Activated B cell treated with CpG ODN at 0.5 μM for 24 hours (primary cell): ENCODE measurements at regions not wholly inside any gene's neighbourhood (a gene's known extent, or its start where the extent isn't known, plus 50 kb on each side); places are given as distances from the start of the nearest gene placed in this dataset.

Experiments used
- ATAC-seq: fragments of 200-7000 bp; cut with Tn5 transposase; one replicate; pipeline ENCODE4 v1.10.0; 2021; ENCODE audit warnings: low read depth, mild to moderate bottlenecking, moderate library complexity
- CTCF ChIA-PET: fragments of 350-600 bp; sonication (Branson Sonifier 250); formaldehyde crosslinking; loops from one replicate; lab custom pipeline; 2021; ENCODE audit warnings: antibody characterized with exemption; lab: Charles Lee
- POLR2A ChIA-PET: fragments of 350-600 bp; sonication (Branson Sonifier 250); formaldehyde crosslinking; loops from one replicate; lab custom pipeline; 2021; ENCODE audit warnings: antibody characterized with exemption; lab: Charles Lee
- DNase-seq: peaks from one replicate; pipeline ENCODE4 v3.0.0; 2022
- H3K27ac Mint-ChIP-seq: one replicate; pipeline ENCODE4 v1.8.0; 2020; ENCODE audit warnings: mixed read lengths
- H3K27me3 Mint-ChIP-seq: one replicate; pipeline ENCODE4 v1.8.0; 2021; ENCODE audit warnings: mixed read lengths
- H3K36me3 Mint-ChIP-seq: one replicate; pipeline ENCODE4 v1.8.0; 2021; ENCODE audit warnings: low read depth, mixed read lengths
- H3K4me1 Mint-ChIP-seq: one replicate; pipeline ENCODE4 v1.8.0; 2021; ENCODE audit warnings: mixed read lengths
- H3K4me3 Mint-ChIP-seq: one replicate; pipeline ENCODE4 v1.8.0; 2020; ENCODE audit warnings: mild to moderate bottlenecking, mixed read lengths
- H3K9me3 Mint-ChIP-seq: one replicate; pipeline ENCODE4 v1.8.0; 2020; ENCODE audit warnings: mixed read lengths
- intact Hi-C: fragments of 100-400 bp; cut with micrococcal nuclease; formaldehyde crosslinking; loops from one replicate; pipeline ENCODE4 v1.15.1; 2024
- TF ChIP-seq, protein P1 (sequence below): fragments of 200-600 bp; IDR thresholded peaks from one replicate; pipeline ENCODE4 v1.8.0; 2022; ENCODE audit warnings: antibody characterized with exemption, mild to moderate bottlenecking

DNA sequence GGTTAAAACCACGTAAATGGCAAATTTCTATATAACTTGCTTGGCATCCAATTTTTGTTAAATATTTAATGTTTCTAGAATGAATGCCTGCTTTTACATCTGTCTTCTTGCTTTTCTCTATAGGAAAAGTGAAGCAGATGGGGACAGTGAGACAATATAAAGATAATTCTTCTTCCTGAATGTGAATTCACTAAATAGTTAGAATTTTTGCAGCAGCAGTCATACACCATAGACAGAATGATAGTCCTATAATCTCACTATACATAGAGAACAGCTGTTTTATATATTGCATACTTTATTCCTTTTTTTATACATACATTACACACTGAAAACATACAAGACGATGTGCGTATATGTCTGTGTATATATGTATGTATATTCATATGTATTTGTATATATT is 1127.3 kb downstream of the PCDH9 start:
- ATAC-seq (no peak), DNase-seq (no peak)
- CTCF ChIA-PET = no interaction called here
- Mint-ChIP-seq H3K27ac (no peak overlapping the region), H3K4me1 (no peaks in the 10 kb centered on the region), H3K27me3 (no peaks in the 10 kb centered on the region), H3K4me3 (no peak overlapping the region), H3K9me3 (no peaks in the 10 kb centered on the region), H3K36me3 (no peaks in the 10 kb centered on the region)
- TF ChIP-seq, protein P1, sequence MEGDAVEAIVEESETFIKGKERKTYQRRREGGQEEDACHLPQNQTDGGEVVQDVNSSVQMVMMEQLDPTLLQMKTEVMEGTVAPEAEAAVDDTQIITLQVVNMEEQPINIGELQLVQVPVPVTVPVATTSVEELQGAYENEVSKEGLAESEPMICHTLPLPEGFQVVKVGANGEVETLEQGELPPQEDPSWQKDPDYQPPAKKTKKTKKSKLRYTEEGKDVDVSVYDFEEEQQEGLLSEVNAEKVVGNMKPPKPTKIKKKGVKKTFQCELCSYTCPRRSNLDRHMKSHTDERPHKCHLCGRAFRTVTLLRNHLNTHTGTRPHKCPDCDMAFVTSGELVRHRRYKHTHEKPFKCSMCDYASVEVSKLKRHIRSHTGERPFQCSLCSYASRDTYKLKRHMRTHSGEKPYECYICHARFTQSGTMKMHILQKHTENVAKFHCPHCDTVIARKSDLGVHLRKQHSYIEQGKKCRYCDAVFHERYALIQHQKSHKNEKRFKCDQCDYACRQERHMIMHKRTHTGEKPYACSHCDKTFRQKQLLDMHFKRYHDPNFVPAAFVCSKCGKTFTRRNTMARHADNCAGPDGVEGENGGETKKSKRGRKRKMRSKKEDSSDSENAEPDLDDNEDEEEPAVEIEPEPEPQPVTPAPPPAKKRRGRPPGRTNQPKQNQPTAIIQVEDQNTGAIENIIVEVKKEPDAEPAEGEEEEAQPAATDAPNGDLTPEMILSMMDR = no peak
- POLR2A ChIA-PET = no interaction called here
- intact Hi-C loops = no loop called here

DNA sequence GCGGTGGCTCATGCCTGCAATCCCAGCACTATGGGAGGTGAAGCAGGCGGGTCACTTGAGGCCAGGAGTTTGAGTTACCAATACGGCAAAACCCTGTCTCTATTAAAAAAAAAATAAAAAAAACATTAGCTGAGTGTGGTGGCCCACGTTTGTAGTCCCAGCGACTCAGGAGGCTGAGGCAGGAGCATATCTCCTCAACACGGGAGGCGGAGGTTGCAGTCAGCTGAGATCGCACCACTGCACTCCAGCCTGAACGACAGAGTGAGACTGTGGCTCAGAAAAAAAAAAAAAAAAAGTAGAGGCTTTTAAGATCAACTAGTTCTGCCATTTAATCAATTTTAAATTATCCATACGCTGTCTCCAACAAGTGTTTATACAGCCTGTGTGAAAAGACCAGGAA is 1130.3 kb downstream of the PCDH9 start:
- POLR2A ChIA-PET = no interaction called here
- no peak for ATAC-seq
- no peaks in the 10 kb centered on the region for H3K27me3 Mint-ChIP-seq
- no peaks in the 10 kb centered on the region for H3K4me1 Mint-ChIP-seq
- TF ChIP-seq, protein P1 = no peak
- no peaks in the 10 kb centered on the region for H3K36me3 Mint-ChIP-seq
- H3K4me3 Mint-ChIP-seq = no peak overlapping the region
- H3K9me3 Mint-ChIP-seq = no peaks in the 10 kb centered on the region
- H3K27ac Mint-ChIP-seq = no peak overlapping the region
- DNase-seq = no peak
- CTCF ChIA-PET = no interaction called here
- intact Hi-C loops = no loop called here

DNA sequence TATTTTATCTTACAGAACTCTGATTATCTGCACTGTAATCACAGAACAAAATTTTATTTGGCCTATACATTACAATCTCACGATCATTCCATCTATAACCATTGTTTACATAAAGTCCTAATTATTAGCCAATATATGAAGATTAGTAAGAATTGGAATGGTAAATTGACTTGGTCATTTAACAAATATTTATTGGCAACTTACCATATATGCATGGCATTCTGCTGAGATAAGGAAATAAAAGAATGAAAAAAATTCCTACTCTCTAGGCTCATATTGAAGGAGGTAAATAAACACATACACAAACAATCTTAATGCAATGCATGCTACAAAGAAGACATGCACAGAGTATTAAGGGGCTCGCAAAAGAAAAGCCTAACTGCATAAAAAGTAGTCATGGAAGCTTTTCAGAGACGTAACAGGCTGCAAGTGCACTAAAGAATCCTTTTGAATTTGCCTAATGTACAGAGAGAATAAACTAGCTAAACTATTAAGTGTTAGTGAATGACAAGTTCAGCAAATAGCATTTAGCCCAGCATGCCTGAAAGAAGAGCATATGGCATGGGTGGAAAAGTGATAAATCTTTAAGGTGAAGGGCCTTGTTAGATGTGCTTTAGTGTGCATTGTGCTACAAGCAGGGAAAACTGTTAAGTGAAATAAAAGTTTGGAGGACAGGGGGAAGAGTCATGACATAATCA is 1131.1 kb downstream of the PCDH9 start:
- ChIA-PET POLR2A (no interaction called here), CTCF (no interaction called here)
- no peaks in the 10 kb centered on the region for H3K36me3 Mint-ChIP-seq
- DNase-seq (no peak), ATAC-seq (no peak)
- no peaks in the 10 kb centered on the region for H3K4me1 Mint-ChIP-seq
- H3K27ac Mint-ChIP-seq = no peak overlapping the region
- H3K27me3 Mint-ChIP-seq = no peaks in the 10 kb centered on the region
- intact Hi-C loops = no loop called here
- no peaks in the 10 kb centered on the region for H3K9me3 Mint-ChIP-seq
- no peak overlapping the region for H3K4me3 Mint-ChIP-seq
- TF ChIP-seq, protein P1 = no peak

DNA sequence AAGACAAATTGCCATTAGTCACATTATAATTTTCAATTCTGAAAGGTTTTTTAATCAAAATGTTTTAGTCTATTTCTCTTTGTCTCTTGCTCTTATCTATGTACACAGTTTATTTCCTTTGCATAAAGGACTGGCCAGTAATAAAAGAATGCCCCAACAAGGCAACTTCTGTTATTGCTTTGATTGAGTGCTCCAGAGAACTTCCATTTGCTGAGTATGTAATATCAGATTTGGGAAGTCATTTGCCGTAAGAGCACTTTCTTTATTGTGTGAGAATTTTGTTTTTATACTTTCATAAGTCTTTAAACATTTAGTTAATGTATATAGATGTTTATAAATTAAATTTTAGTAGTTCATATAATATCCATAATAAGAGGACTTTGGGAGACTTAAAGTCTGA is 1140.4 kb downstream of the PCDH9 start:
- CTCF ChIA-PET = no interaction called here
- no peak overlapping the region for H3K27ac Mint-ChIP-seq
- ATAC-seq = no peak
- intact Hi-C loops = no loop called here
- no peak for DNase-seq
- H3K27me3 Mint-ChIP-seq = no peaks in the 10 kb centered on the region
- H3K9me3 Mint-ChIP-seq = no peaks in the 10 kb centered on the region
- POLR2A ChIA-PET = no interaction called here
- H3K4me3 Mint-ChIP-seq = no peak overlapping the region
- H3K4me1 Mint-ChIP-seq = no peaks in the 10 kb centered on the region
- no peaks in the 10 kb centered on the region for H3K36me3 Mint-ChIP-seq
- TF ChIP-seq, protein P1 = no peak

DNA sequence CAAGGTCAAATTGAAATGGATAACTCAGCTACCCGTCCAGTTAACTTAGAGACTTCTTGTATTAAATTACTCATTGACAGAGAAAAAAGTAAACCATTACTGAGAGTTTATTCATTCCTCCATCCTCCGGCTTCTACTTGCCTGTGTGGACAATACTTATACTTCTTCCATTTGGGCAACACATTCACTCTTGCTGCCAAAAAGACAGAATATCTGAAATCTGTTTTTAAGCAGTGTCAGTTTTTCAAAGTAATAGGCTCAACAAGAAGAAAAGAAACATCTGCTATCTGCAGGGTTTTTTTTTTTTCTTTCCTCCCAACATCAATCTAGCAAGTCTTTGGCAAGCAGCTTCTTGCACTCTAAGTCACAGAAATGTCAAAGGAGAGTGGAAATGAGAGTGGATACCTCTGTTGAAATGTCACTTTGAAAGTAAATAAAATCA is 1142.8 kb downstream of the PCDH9 start:
- ATAC-seq (no peak), DNase-seq (no peak)
- no peaks in the 10 kb centered on the region for H3K27me3 Mint-ChIP-seq
- TF ChIP-seq, protein P1 = no peak
- no peaks in the 10 kb centered on the region for H3K36me3 Mint-ChIP-seq
- H3K4me1 Mint-ChIP-seq = no peaks in the 10 kb centered on the region
- ChIA-PET CTCF (no interaction called here), POLR2A (no interaction called here)
- no peak overlapping the region for H3K27ac Mint-ChIP-seq
- H3K9me3 Mint-ChIP-seq = no peaks in the 10 kb centered on the region
- intact Hi-C loops = no loop called here
- no peak overlapping the region for H3K4me3 Mint-ChIP-seq
